Neural cell (in vitro differentiated cells): ENCODE measurements at regions not wholly inside any gene's neighbourhood (a gene's known extent, or its start where the extent isn't known, plus 50 kb on each side); places are given as distances from the start of the nearest gene placed in this dataset.

ENCODE experiments used
- CTCF ChIP-seq: fragments of 450-650 bp; IDR thresholded peaks from 2 replicates; pipeline ENCODE4 v1.5.1; 2014; ENCODE audit warnings: antibody characterized with exemption, mild to moderate bottlenecking, moderate library complexity; ENCODE audit not compliant: poor library complexity, severe bottlenecking
- EZH2 ChIP-seq: fragments of 200-600, 300-800 bp; shearing (Covaris generic), sonication (generic); IDR thresholded peaks from 2 replicates; pipeline ENCODE4 v1.6.1; 2014; ENCODE audit warnings: antibody characterized with exemption, low read length, borderline replicate concordance, mild to moderate bottlenecking; ENCODE audit not compliant: insufficient read depth, poor library complexity, severe bottlenecking
- RAD21 ChIP-seq: fragments of 450-650 bp; conservative IDR thresholded peaks from 2 replicates; pipeline ENCODE4 v1.6.1; 2014; ENCODE audit warnings: antibody characterized with exemption, mild to moderate bottlenecking, moderate library complexity

- TF ChIP-seq RAD21 (no peak), EZH2 (no peak), CTCF (no peak)
Observed at GRCh38 chr22:48425091-48425506, 1402.6 kb downstream of the BRD1 start.
